Neutrophil (primary cell): ENCODE measurements at regions not wholly inside any gene's neighbourhood (a gene's known extent, or its start where the extent isn't known, plus 50 kb on each side); places are given as distances from the start of the nearest gene placed in this dataset.

ENCODE experiments used
- H3K27ac ChIP-seq: fragments of 200-600 bp; sonication (generic); 2 replicates; pipeline ENCODE4 v1.5.1; 2016; ENCODE audit warnings: mild to moderate bottlenecking, moderate library complexity
- H3K27me3 ChIP-seq: fragments of 200-600 bp; sonication (generic); 2 replicates; pipeline ENCODE4 v1.6.0; 2016; ENCODE audit warnings: mild to moderate bottlenecking
- H3K36me3 ChIP-seq: fragments of 200-600 bp; sonication (generic); 2 replicates; pipeline ENCODE4 v1.5.1; 2017
- H3K4me1 ChIP-seq, 2 experiments: fragments of 200-600 bp in 1 of 2; sonication (generic) in 1 of 2; 1 replicate in 1 of 2; 2 replicates in 1 of 2; pipeline versions ENCODE4 v1.5.1 to v1.6.1; 2013 to 2016; ENCODE audit warnings: low read depth in 1 of 2, low read length in 1 of 2, mild to moderate bottlenecking in 1 of 2, moderate library complexity in 1 of 2; ENCODE audit not compliant: control insufficient read depth in 1 of 2, insufficient read depth in 1 of 2
- H3K4me3 ChIP-seq, 2 experiments: fragments of 200-600 bp in 1 of 2; sonication (generic) in 1 of 2; 1 replicate in 1 of 2; 2 replicates in 1 of 2; pipeline ENCODE4 v1.5.1; 2013 to 2016; ENCODE audit warnings: low read depth in 1 of 2, low read length in 1 of 2, mild to moderate bottlenecking in 1 of 2, moderate library complexity in 1 of 2
- H3K9me3 ChIP-seq: fragments of 200-600 bp; sonication (generic); 2 replicates; pipeline ENCODE4 v1.5.1; 2016
- TF ChIP-seq, protein P1 (sequence below): fragments of 200-600 bp; sonication (generic); IDR thresholded peaks from 2 replicates; pipeline ENCODE4 v1.5.1; 2016; ENCODE audit warnings: antibody characterized with exemption

DNA sequence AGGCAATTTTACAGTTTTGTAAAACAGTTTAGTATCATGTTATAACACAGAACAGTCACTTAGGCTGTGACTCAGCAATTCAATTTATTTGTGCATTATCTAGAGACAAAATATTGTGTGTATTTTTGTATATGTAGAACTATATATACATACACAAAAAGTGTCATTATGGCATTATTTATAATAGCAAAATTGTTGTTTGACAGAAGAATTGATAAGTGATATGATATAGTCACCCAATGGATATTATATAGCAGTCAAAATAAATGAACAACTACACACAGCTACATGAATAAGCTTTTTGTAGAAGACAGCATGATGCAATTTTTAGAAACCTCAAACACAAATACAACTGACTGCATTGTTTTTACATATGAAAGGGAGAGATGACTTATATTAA, 334.0 kb downstream of the TRIB2 start:
- no peaks in the 10 kb centered on the region for H3K27me3 ChIP-seq
- no peak overlapping the region for H3K27ac ChIP-seq
- no peak overlapping the region for H3K4me3 ChIP-seq
- no peaks in the 10 kb centered on the region for H3K36me3 ChIP-seq
- no peaks in the 10 kb centered on the region for H3K9me3 ChIP-seq
- no peaks in the 10 kb centered on the region for H3K4me1 ChIP-seq
- TF ChIP-seq, protein P1, sequence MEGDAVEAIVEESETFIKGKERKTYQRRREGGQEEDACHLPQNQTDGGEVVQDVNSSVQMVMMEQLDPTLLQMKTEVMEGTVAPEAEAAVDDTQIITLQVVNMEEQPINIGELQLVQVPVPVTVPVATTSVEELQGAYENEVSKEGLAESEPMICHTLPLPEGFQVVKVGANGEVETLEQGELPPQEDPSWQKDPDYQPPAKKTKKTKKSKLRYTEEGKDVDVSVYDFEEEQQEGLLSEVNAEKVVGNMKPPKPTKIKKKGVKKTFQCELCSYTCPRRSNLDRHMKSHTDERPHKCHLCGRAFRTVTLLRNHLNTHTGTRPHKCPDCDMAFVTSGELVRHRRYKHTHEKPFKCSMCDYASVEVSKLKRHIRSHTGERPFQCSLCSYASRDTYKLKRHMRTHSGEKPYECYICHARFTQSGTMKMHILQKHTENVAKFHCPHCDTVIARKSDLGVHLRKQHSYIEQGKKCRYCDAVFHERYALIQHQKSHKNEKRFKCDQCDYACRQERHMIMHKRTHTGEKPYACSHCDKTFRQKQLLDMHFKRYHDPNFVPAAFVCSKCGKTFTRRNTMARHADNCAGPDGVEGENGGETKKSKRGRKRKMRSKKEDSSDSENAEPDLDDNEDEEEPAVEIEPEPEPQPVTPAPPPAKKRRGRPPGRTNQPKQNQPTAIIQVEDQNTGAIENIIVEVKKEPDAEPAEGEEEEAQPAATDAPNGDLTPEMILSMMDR: no peak

DNA sequence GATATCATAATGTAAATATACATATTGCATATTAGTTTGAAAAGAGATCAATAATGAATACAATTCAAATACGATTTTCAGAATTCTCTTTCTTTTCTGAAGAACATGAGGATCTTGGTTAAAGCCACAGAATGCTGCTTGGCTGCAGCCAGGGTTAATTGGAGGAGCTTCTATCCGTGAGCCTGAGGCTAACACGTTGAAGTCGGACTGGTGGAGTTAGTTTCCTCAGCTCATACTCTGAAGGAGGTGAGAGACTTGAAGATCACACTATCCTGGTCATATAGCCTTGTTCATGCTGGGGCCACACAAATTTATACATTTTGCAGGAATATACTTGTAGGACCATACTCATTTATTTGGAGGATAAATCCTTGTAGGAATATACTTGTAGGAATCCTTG, 335.8 kb downstream of the TRIB2 start:
- Histone ChIP-seq H3K27me3 (no peaks in the 10 kb centered on the region), H3K4me1 (no peaks in the 10 kb centered on the region), H3K36me3 (no peaks in the 10 kb centered on the region), H3K27ac (no peak overlapping the region), H3K9me3 (no peaks in the 10 kb centered on the region), H3K4me3 (no peak overlapping the region)
- TF ChIP-seq, protein P1: no peak

DNA sequence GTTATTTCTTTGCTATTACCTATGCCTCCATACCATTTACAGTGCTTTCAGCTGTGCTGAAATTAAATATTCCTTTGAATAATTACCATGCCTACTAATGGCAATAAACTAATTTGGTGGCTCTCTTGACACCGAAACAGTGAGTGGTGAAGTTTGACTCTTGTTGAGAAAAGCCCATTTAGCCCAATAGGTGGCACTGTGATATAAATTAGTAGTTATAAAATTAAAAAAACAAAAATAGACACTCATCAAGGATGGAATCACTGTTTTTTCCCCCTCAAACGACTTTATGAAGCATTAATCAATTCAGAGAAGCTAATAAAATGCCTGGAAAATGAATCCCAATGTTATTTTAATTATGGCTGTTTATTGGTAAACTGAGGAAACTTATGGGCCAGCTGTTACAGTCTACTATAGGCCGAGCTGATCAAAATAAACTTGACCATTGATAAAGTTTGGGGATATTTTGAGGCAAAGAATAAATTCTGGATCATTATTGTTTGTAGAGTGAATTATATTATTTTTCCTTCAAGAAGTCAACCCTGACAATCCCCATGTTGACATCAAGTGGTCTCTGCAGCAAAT, 339.6 kb downstream of the TRIB2 start:
- TF ChIP-seq, protein P1: no peak
- no peak overlapping the region for H3K27ac ChIP-seq

DNA sequence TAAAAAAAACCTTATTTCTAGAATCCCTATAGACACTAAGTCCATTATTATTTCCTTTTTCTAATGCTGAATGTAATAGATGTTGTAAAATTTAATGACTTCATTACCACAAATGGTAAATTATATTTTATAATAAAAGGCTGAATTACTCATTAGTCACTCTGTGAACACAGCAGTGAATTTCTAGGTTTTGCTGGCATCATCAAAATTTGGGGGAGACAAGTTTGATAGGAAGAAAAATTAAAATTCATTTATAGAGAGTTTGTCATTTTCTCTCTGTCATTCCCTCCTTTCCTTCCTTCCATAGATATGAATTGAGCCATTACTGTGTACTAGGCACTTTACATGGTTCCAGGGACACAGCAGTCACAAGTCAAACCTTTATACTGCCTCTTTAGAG, 340.9 kb downstream of the TRIB2 start:
- Histone ChIP-seq H3K27me3 (no peaks in the 10 kb centered on the region), H3K4me3 (no peak overlapping the region), H3K4me1 (no peaks in the 10 kb centered on the region), H3K9me3 (no peaks in the 10 kb centered on the region), H3K27ac (no peak overlapping the region), H3K36me3 (no peaks in the 10 kb centered on the region)
- TF ChIP-seq, protein P1: no peak

More for the DNA sequence above, 339.6 kb downstream of the TRIB2 start:
- Histone ChIP-seq H3K27me3 (no peaks in the 10 kb centered on the region), H3K4me3 (no peak overlapping the region), H3K36me3 (no peaks in the 10 kb centered on the region), H3K4me1 (no peaks in the 10 kb centered on the region), H3K9me3 (no peaks in the 10 kb centered on the region)

DNA sequence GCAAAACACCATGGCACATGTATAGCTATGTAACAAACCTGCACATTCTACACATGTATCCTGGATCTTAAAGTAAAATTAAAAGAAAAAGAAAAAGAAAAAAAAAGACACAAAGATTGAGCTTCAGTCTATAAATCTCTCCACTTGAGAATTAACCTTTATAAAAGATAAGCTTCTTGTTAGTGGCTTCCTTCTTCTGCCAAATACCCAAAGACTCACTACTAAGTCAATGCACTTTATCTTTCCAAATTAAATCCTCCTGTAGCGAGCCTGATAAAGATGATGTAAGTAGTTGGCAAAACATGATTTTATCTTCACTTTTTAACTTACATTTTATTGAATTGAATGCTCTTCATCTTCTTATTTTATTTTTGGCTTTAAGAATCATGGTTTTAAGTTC, 349.9 kb downstream of the TRIB2 start:
- TF ChIP-seq, protein P1: no peak
- Histone ChIP-seq H3K27ac (no peak overlapping the region), H3K9me3 (no peaks in the 10 kb centered on the region), H3K4me3 (no peak overlapping the region), H3K36me3 (no peaks in the 10 kb centered on the region), H3K27me3 (no peaks in the 10 kb centered on the region), H3K4me1 (no peaks in the 10 kb centered on the region)

DNA sequence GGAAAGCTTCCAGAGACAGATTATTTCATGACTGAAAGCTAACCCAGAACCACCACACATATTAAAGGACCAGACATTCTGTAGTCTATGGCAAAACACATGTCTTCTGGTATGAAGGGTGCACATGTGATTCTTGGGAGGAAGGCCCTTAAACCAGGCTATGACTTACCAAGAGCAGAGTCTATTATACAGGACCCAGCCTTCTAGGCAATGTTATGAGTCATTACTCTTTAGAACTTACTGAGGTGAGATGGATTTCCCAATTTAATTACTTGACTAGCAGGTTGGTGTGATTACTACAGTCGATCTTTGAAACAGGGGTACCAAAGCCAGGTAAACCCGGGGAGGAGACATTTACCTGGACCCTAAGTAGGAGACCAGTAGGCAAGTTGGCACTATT, 350.8 kb downstream of the TRIB2 start:
- H3K4me1 ChIP-seq: no peaks in the 10 kb centered on the region
- no peaks in the 10 kb centered on the region for H3K36me3 ChIP-seq

More for the DNA sequence above, 350.8 kb downstream of the TRIB2 start:
- Histone ChIP-seq H3K27me3 (no peaks in the 10 kb centered on the region), H3K27ac (no peak overlapping the region), H3K9me3 (no peaks in the 10 kb centered on the region), H3K4me3 (no peak overlapping the region)
- TF ChIP-seq, protein P1: no peak
